OCI-LY3 (cell line): ENCODE measurements at regions not wholly inside any gene's neighbourhood (a gene's known extent, or its start where the extent isn't known, plus 50 kb on each side); places are given as distances from the start of the nearest gene placed in this dataset.

Experiments used
- EZH2phosphoT487 ChIP-seq: fragments of 200-600 bp; shearing (Covaris generic); IDR thresholded peaks from 2 replicates; pipeline ENCODE4 v1.6.1; 2018; ENCODE audit warnings: antibody characterized with exemption, mixed run types, low read depth
- TF ChIP-seq, protein P1 (sequence below): fragments of 200-600, 300-600 bp; sonication (generic); IDR thresholded peaks from 2 replicates; pipeline ENCODE4 v1.5.1; 2014; ENCODE audit warnings: antibody characterized with exemption, low read length, low read depth

- TF ChIP-seq, protein P1, sequence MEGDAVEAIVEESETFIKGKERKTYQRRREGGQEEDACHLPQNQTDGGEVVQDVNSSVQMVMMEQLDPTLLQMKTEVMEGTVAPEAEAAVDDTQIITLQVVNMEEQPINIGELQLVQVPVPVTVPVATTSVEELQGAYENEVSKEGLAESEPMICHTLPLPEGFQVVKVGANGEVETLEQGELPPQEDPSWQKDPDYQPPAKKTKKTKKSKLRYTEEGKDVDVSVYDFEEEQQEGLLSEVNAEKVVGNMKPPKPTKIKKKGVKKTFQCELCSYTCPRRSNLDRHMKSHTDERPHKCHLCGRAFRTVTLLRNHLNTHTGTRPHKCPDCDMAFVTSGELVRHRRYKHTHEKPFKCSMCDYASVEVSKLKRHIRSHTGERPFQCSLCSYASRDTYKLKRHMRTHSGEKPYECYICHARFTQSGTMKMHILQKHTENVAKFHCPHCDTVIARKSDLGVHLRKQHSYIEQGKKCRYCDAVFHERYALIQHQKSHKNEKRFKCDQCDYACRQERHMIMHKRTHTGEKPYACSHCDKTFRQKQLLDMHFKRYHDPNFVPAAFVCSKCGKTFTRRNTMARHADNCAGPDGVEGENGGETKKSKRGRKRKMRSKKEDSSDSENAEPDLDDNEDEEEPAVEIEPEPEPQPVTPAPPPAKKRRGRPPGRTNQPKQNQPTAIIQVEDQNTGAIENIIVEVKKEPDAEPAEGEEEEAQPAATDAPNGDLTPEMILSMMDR = no peak
- TF ChIP-seq EZH2phosphoT487 = no peak
These were observed 60.0 kb upstream of the FGGY start for GRCh38 chr1:59236721-59237545.
